ENCODE measurements at regions not wholly inside any gene's neighbourhood (a gene's known extent, or its start where the extent isn't known, plus 50 kb on each side); places are given as distances from the start of the nearest gene placed in this dataset.

DNA sequence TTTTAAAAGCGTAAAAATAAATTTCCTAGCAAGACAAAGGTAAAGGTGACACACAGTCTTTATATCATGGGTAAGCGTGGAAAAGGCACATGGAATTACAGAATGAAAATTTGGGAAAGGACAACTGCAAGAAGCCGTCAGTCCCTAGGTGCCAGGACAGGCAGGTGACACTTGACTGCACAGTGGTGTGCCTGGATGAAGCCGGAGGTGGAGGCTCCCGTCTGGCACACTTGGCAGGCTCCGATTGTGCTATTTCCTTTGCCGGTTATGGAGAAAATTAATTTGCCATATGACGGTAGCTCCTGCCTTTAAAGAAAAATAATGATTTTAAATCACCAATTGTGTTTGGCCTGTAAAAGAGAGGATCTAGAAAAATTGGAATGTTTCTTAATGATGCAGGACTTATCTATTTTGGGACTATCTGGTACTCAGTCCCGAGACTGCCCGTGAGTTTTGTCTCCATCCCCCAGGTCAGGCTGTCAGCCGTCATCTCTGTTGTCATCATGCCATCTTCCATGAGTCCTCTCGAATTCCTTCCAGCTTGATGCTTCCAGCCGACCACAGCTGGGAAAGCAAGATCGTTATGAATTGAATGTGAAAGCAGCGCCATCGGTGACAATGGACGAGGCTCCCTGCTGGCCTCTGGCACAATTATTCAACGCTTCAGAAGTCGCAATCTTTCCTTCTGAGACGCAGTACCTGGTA, 56.2 kb upstream of the MGMT start:
- TF ChIP-seq, protein P1, sequence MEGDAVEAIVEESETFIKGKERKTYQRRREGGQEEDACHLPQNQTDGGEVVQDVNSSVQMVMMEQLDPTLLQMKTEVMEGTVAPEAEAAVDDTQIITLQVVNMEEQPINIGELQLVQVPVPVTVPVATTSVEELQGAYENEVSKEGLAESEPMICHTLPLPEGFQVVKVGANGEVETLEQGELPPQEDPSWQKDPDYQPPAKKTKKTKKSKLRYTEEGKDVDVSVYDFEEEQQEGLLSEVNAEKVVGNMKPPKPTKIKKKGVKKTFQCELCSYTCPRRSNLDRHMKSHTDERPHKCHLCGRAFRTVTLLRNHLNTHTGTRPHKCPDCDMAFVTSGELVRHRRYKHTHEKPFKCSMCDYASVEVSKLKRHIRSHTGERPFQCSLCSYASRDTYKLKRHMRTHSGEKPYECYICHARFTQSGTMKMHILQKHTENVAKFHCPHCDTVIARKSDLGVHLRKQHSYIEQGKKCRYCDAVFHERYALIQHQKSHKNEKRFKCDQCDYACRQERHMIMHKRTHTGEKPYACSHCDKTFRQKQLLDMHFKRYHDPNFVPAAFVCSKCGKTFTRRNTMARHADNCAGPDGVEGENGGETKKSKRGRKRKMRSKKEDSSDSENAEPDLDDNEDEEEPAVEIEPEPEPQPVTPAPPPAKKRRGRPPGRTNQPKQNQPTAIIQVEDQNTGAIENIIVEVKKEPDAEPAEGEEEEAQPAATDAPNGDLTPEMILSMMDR (IDR thresholded peaks at IDR 0.05; ENCODE audit: unreplicated experiment in 3 of 3): no peak
- Mint-ChIP-seq H3K4me1 (peaks cover 29% of the 10 kb centered on the region), H3K27me3 (ENCODE audit: low read depth) (peaks cover 55% of the 10 kb centered on the region), H3K27ac (no peak overlapping the region), H3K36me3 (ENCODE audit: low read depth) (no peaks in the 10 kb centered on the region), H3K9me3 (no peaks in the 10 kb centered on the region), H3K4me3 (no peak overlapping the region)

DNA sequence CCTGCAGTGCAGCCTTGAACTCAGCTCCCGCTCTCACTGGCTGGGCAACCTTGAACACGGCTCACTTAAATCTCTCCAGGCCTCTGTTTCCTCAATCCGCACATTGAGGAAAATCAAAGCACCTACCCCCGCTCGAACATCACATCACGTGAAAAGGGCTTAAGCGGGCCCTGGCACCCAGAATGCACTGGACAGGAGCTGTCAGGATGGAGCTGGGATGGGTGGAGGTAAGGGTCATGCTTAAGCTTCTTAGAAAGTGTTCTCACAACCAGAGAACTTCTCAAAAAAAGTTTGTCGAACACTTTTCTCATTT, 55.7 kb upstream of the MGMT start:
- no peaks in the 10 kb centered on the region for H3K36me3 Mint-ChIP-seq (ENCODE audit: low read depth)
- H3K4me3 Mint-ChIP-seq: no peak overlapping the region
- TF ChIP-seq, protein P1 (IDR thresholded peaks at IDR 0.05; ENCODE audit: unreplicated experiment in 3 of 3): no peak
- H3K4me1 Mint-ChIP-seq: peaks cover 33% of the 10 kb centered on the region
- H3K27me3 Mint-ChIP-seq (ENCODE audit: low read depth): peaks cover 60% of the 10 kb centered on the region
- H3K9me3 Mint-ChIP-seq: no peaks in the 10 kb centered on the region
- H3K27ac Mint-ChIP-seq: no peak overlapping the region

DNA sequence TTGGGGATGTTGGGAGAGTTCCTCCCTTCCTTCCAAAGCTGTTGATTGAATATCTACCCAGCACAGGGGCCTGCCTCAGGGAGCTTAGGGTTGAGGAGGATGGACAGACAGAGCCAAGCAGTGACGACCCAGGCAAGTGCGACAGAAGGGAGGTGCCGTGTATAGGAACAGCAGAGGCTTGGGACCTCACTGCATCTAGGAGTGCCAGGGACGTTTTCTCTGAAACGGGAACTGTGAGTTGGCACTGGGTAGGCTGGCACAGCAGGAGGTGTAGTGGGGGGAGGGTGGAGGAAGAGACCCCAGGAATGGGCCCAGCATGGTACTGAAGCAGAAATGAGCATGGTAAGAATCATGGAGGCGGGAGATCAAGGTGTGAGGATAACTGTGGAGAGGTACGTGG, 55.3 kb upstream of the MGMT start:
- peaks cover 35% of the 10 kb centered on the region for H3K4me1 Mint-ChIP-seq
- H3K27ac Mint-ChIP-seq: peak overlapping the region in 1 of 3 experiments; percentile 8
- no peaks in the 10 kb centered on the region for H3K9me3 Mint-ChIP-seq
- H3K36me3 Mint-ChIP-seq (ENCODE audit: low read depth): no peaks in the 10 kb centered on the region
- no peak overlapping the region for H3K4me3 Mint-ChIP-seq
- peaks cover 64% of the 10 kb centered on the region for H3K27me3 Mint-ChIP-seq (ENCODE audit: low read depth)
- TF ChIP-seq, protein P1 (IDR thresholded peaks at IDR 0.05; ENCODE audit: unreplicated experiment in 3 of 3): no peak

DNA sequence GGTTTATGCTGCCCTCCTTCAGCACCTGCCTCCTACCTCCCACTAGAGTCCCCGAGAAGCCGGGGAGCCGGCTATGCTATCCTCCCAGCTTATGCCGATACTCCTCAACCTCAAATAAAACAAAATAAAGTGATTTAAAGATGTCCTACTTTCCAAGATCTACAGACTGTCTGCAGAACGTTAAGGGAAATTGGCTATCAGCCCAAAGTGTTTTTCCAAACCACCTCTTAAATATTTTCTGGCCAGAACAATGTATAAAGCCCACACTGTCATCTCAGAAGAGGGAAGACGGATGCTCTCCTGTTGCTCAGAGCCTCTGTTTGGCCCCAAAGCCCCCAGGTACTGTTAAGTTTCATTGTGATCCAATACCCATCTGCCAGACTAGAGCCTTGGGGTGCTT, 54.0 kb upstream of the MGMT start:
- Mint-ChIP-seq H3K36me3 (ENCODE audit: low read depth) (no peaks in the 10 kb centered on the region), H3K4me3 (no peak overlapping the region), H3K27ac (peak overlapping the region; percentile 19 to 36 (median 32)), H3K27me3 (ENCODE audit: low read depth) (peaks cover 66% of the 10 kb centered on the region), H3K9me3 (no peaks in the 10 kb centered on the region), H3K4me1 (peaks cover 35% of the 10 kb centered on the region)
- TF ChIP-seq, protein P1 (IDR thresholded peaks at IDR 0.05; ENCODE audit: unreplicated experiment in 3 of 3): no peak

DNA sequence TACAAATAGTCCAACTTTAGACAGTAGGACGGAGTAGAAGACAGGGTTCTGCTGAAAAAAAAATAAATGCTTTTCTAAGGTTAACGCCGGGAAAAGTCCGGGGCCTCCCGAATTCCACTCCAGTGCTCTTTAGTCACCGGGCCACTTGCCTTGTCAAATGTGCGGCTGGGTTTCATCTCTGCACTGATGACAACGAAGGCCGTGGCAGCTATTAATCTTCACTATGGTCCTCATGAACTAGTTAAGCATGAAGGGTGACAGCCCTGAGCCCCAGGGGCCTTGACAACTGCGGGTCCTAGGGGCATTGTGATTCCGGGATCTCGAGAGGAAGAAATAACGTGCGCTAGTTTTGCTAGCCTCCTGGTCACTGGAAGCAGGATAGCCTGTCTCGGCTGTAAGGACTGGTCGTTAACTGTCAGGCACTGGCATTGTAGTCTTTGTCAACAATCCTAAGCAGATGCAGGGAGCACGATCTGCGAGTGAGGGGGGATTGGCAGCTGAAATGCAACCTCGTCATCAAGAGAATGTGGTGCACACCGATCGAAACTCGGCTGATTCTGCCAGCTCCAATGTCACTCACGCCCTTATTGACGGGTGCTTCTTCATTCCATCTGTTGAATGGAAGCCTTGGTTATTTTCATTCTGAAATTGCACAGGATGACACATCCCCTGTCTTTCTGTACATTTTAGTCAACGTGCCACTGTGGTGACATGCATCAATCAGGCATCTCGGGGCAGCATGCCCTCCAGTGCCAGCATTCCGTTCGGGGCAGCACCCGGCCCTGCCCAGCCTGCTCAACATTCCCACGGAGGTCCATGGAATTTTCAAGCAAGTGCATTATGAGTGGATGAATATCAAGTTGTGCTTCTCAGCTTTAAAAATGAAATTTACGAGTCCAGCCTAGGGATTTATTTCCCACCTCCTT, 51.6 kb upstream of the MGMT start:
- TF ChIP-seq, protein P1 (IDR thresholded peaks at IDR 0.05; ENCODE audit: unreplicated experiment in 3 of 3): no peak
- no peaks in the 10 kb centered on the region for H3K9me3 Mint-ChIP-seq
- no peak overlapping the region for H3K4me3 Mint-ChIP-seq
- H3K4me1 Mint-ChIP-seq: peaks cover 39% of the 10 kb centered on the region
- H3K27me3 Mint-ChIP-seq (ENCODE audit: low read depth): peaks cover 77% of the 10 kb centered on the region
- no peaks in the 10 kb centered on the region for H3K36me3 Mint-ChIP-seq (ENCODE audit: low read depth)
- no peak overlapping the region for H3K27ac Mint-ChIP-seq
